Thymus (tissue), 11 donors: ENCODE measurements at regions not wholly inside any gene's neighbourhood (a gene's known extent, or its start where the extent isn't known, plus 50 kb on each side); places are given as distances from the start of the nearest gene placed in this dataset.
"Not testable (repeated sequence)": the region's sequence is repeated elsewhere in the genome, so short reads cannot be mapped to it uniquely, and the experiment has no call there.

Experiments used
- DNase-seq, 9 donors: peaks; one replicate each; pipeline ENCODE4 v3.0.0-alpha.2; 2013; ENCODE audit warnings: low spot score in 9 of 9, low read depth in 6 of 9, missing footprints in 1 of 9
- H3K27ac ChIP-seq, 2 donors: one replicate each; pipeline ENCODE4 v1.5.1; 2013; ENCODE audit warnings: control low read depth in 1 of 2, low read depth in 1 of 2, low read length in 1 of 2, mild to moderate bottlenecking in 1 of 2, moderate library complexity in 1 of 2
- H3K27me3 ChIP-seq, 2 donors: one replicate each; pipeline ENCODE4 v1.5.1; 2013; ENCODE audit warnings: low read length in 1 of 2; ENCODE audit not compliant: control insufficient read depth in 2 of 2, insufficient read depth in 1 of 2
- H3K36me3 ChIP-seq, 2 donors: one replicate each; pipeline ENCODE4 v1.5.1; 2013; ENCODE audit warnings: low read length in 1 of 2, mild to moderate bottlenecking in 1 of 2, moderate library complexity in 1 of 2; ENCODE audit not compliant: control insufficient read depth in 2 of 2, insufficient read depth in 2 of 2
- H3K4me1 ChIP-seq, 2 donors: one replicate each; pipeline ENCODE4 v1.5.1; 2013; ENCODE audit warnings: low read length in 2 of 2; ENCODE audit not compliant: control insufficient read depth in 2 of 2, insufficient read depth in 2 of 2
- H3K4me3 ChIP-seq, 2 donors: one replicate each; pipeline ENCODE4 v1.5.1; 2013; ENCODE audit warnings: low read length in 2 of 2, control low read depth in 1 of 2, mild to moderate bottlenecking in 1 of 2
- H3K9me3 ChIP-seq, 2 donors: one replicate each; pipeline ENCODE4 v1.5.1; 2013; ENCODE audit warnings: low read length in 1 of 2, mild to moderate bottlenecking in 1 of 2; ENCODE audit not compliant: control insufficient read depth in 2 of 2, insufficient read depth in 1 of 2
- WGBS: extraction: QIAGEN DNeasy Blood & Tissue Kit; methylation state at CpG from one replicate; pipeline ENCODE4 v1.1.7; 2013; 5-methylcytosine and 5-hydroxymethylcytosine counted together
- donor health status: healthy.

GRCh38 chr6:26749126-26749758 is 89.7 kb upstream of the ZNF322 start:
- not testable (repeated sequence) for H3K4me1 ChIP-seq, H3K4me3 ChIP-seq, DNase-seq, H3K9me3 ChIP-seq, H3K36me3 ChIP-seq, H3K27ac ChIP-seq
- 11% methylated on average over 22 of the region's 25 CpGs for WGBS
- H3K27me3 ChIP-seq, result peaks cover 6 to 31% of the 10 kb centered on the region in 2 donors

DNA sequence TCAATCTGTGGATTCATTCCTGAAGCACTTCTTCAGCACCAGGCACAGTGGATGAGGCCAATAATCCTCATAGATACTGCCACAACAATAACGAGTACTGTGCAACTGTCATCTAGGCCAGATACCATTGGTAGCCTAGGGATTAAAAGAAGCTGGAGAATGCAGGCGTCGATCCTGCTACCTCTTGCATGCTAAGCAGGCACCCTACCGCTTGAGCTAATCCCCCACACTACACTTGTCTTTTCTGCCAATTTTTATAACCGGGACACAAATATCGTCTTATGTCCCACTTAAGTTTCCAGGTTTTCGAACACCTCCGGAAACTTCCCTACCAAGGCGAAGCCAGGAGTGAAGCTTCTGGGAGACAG is 90.2 kb upstream of the ZNF322 start:
- H3K4me1 ChIP-seq, H3K4me3 ChIP-seq, H3K27ac ChIP-seq, H3K36me3 ChIP-seq, DNase-seq, H3K9me3 ChIP-seq: not testable (repeated sequence)
- 7% methylated on average over 9 of the region's 9 CpGs for WGBS
- peaks cover 4 to 31% of the 10 kb centered on the region in 2 donors for H3K27me3 ChIP-seq

- no peak for DNase-seq
- no peaks in the 10 kb centered on the region for H3K4me1 ChIP-seq
- H3K36me3 ChIP-seq, result no peaks in the 10 kb centered on the region
- H3K4me3 ChIP-seq, result no peak overlapping the region
- no peaks in the 10 kb centered on the region for H3K9me3 ChIP-seq
- H3K27ac ChIP-seq, result no peak overlapping the region
- 6% methylated on average over 15 of the region's 15 CpGs for WGBS
- H3K27me3 ChIP-seq, result peaks cover 4 to 25% of the 10 kb centered on the region in 2 donors
These were observed 94.7 kb upstream of the ZNF322 start for GRCh38 chr6:26754212-26754611.

- not testable (repeated sequence) for H3K4me1 ChIP-seq, H3K27ac ChIP-seq, H3K4me3 ChIP-seq, H3K36me3 ChIP-seq, H3K9me3 ChIP-seq, DNase-seq
- WGBS, result 3% methylated on average over 20 of the region's 20 CpGs
- H3K27me3 ChIP-seq, result peaks cover 4 to 24% of the 10 kb centered on the region in 2 donors
These were observed 95.3 kb upstream of the ZNF322 start for GRCh38 chr6:26754801-26755200.

- H3K9me3 ChIP-seq, H3K4me1 ChIP-seq, H3K27ac ChIP-seq, H3K4me3 ChIP-seq, H3K36me3 ChIP-seq, DNase-seq: not testable (repeated sequence)
- WGBS, result 12% methylated on average over 29 of the region's 29 CpGs
- peaks cover 4 to 24% of the 10 kb centered on the region in 2 donors for H3K27me3 ChIP-seq
These were observed 96.7 kb upstream of the ZNF322 start for GRCh38 chr6:26756067-26756805.

GRCh38 chr6:26766203-26766902 is 106.8 kb upstream of the ZNF322 start:
- WGBS, result no CpG with 5 or more reads among the region's 36 CpGs
- DNase-seq, H3K36me3 ChIP-seq, H3K9me3 ChIP-seq, H3K4me3 ChIP-seq, H3K27me3 ChIP-seq, H3K4me1 ChIP-seq, H3K27ac ChIP-seq: not testable (repeated sequence)

GRCh38 chr6:26770941-26771666 is 111.6 kb upstream of the ZNF322 start:
- not testable (repeated sequence) for H3K36me3 ChIP-seq, H3K27ac ChIP-seq, H3K27me3 ChIP-seq, H3K4me1 ChIP-seq, H3K4me3 ChIP-seq, DNase-seq, H3K9me3 ChIP-seq
- no CpG with 5 or more reads among the region's 31 CpGs for WGBS

GRCh38 chr6:26773414-26773813 is 113.9 kb upstream of the ZNF322 start:
- not testable (repeated sequence) for H3K36me3 ChIP-seq, H3K27me3 ChIP-seq, H3K27ac ChIP-seq, H3K4me3 ChIP-seq, H3K9me3 ChIP-seq, DNase-seq, H3K4me1 ChIP-seq
- no CpG with 5 or more reads among the region's 12 CpGs for WGBS

- H3K4me3 ChIP-seq, H3K4me1 ChIP-seq, DNase-seq, H3K27ac ChIP-seq, H3K36me3 ChIP-seq, H3K9me3 ChIP-seq, H3K27me3 ChIP-seq: not testable (repeated sequence)
- WGBS, result no CpG with 5 or more reads among the region's 21 CpGs
These were observed 121.0 kb upstream of the ZNF322 start for GRCh38 chr6:26780563-26780962.
